H1 (cell line): ENCODE measurements at regions not wholly inside any gene's neighbourhood (a gene's known extent, or its start where the extent isn't known, plus 50 kb on each side); places are given as distances from the start of the nearest gene placed in this dataset.

ENCODE experiments used
- CTCF ChIA-PET: fragments of 300-600 bp; sonication (Branson Sonifier 250); formaldehyde crosslinking; loops from one replicate; lab custom pipeline; 2021; ENCODE audit not compliant: partially characterized antibody; lab: Charles Lee
- POLR2A ChIA-PET: fragments of 300-600 bp; sonication (Branson Sonifier 250); formaldehyde crosslinking; loops from one replicate; lab custom pipeline; 2021; ENCODE audit warnings: inconsistent platforms; ENCODE audit not compliant: partially characterized antibody; lab: Charles Lee
- DNase-seq, 2 experiments: peaks; one replicate each; pipeline versions ENCODE4 v3.0.0 to v3.0.0-alpha.2; 2010 to 2022; ENCODE audit warnings: low spot score in 2 of 2, low read depth in 1 of 2, mixed read lengths in 1 of 2
- FAIRE-seq: peaks from 2 replicates; lab custom pipeline; 2011; peaks lifted over from hg19 to GRCh38; lab: Jason Lieb, UNC
- H2AFZ ChIP-seq: 2 replicates; pipeline ENCODE4 v1.8.1; 2012; ENCODE audit warnings: low read length, inconsistent platforms
- H2AK5ac ChIP-seq: 2 replicates; pipeline ENCODE4 v1.6.1; 2013; ENCODE audit warnings: low read depth, low read length
- H2BK120ac ChIP-seq: replicated peaks from 2 replicates; pipeline ENCODE3; 2013; ENCODE audit warnings: low read depth, low read length, inconsistent platforms
- H2BK12ac ChIP-seq: 2 replicates; pipeline ENCODE4 v1.6.1; 2013; ENCODE audit warnings: low read depth, low read length
- H2BK15ac ChIP-seq: 2 replicates; pipeline ENCODE4 v1.6.1; 2013; ENCODE audit warnings: low read length
- H2BK20ac ChIP-seq: 2 replicates; pipeline ENCODE4 v1.6.1; 2013; ENCODE audit warnings: low read length
- H2BK5ac ChIP-seq: 2 replicates; pipeline ENCODE4 v1.6.1; 2013; ENCODE audit warnings: low read depth, low read length
- H3K14ac ChIP-seq: 2 replicates; pipeline ENCODE4 v1.6.1; 2013; ENCODE audit warnings: inconsistent platforms; ENCODE audit not compliant: insufficient read length
- H3K18ac ChIP-seq: 2 replicates; pipeline ENCODE4 v1.6.1; 2013; ENCODE audit warnings: low read length; ENCODE audit errors: extremely low read depth
- H3K23ac ChIP-seq: 2 replicates; pipeline ENCODE4 v1.6.1; 2013; ENCODE audit warnings: inconsistent platforms; ENCODE audit not compliant: insufficient read length
- H3K23me2 ChIP-seq: 2 replicates; pipeline ENCODE4 v1.6.1; 2013; ENCODE audit warnings: low read depth, low read length
- H3K27ac ChIP-seq: 2 replicates; pipeline ENCODE4 v1.6.1; 2011; ENCODE audit warnings: low read depth, low read length, inconsistent platforms
- H3K27me3 ChIP-seq, 4 experiments: replicated peaks in 1 of 4; 1 replicate in 1 of 4; 2 replicates in 3 of 4; pipeline versions ENCODE4 v1.6.1 to v1.8.1; 2011 to 2013; ENCODE audit warnings: low read length in 3 of 4, mild to moderate bottlenecking in 3 of 4, inconsistent platforms in 2 of 4, mixed read lengths in 2 of 4, moderate library complexity in 1 of 4; ENCODE audit not compliant: control insufficient read depth in 3 of 4, insufficient read depth in 3 of 4; ENCODE audit errors: extremely low read depth in 1 of 4
- H3K36me3 ChIP-seq, 4 experiments: 2 replicates each; pipeline versions ENCODE4 v1.6.1 to v1.8.1; 2011 to 2013; ENCODE audit warnings: mild to moderate bottlenecking in 4 of 4, low read length in 3 of 4, moderate library complexity in 2 of 4, control low read depth in 1 of 4, inconsistent platforms in 1 of 4; ENCODE audit not compliant: insufficient read depth in 4 of 4, control insufficient read depth in 2 of 4
- H3K4ac ChIP-seq: replicated peaks from 2 replicates; pipeline ENCODE3; 2013; ENCODE audit warnings: low read length, low read depth, mixed read lengths, inconsistent platforms; ENCODE audit not compliant: insufficient read length
- H3K4me1 ChIP-seq, 4 experiments: replicated peaks in 1 of 4; 1 replicate in 1 of 4; 2 replicates in 3 of 4; pipeline versions ENCODE4 v1.6.1 to v1.8.1; 2011 to 2013; ENCODE audit warnings: low read length in 3 of 4, inconsistent platforms in 2 of 4, mixed read lengths in 1 of 4; ENCODE audit not compliant: insufficient read depth in 4 of 4, control insufficient read depth in 3 of 4
- H3K4me2 ChIP-seq, 2 experiments: 2 replicates each; pipeline versions ENCODE4 v1.6.1 to v1.8.1; 2011 to 2013; ENCODE audit warnings: low read depth in 2 of 2, low read length in 2 of 2, control low read depth in 1 of 2, inconsistent platforms in 1 of 2, mild to moderate bottlenecking in 1 of 2; ENCODE audit not compliant: insufficient read depth in 1 of 2
- H3K4me3 ChIP-seq, 4 experiments: fragments of 200-600, 300-600 bp in 1 of 4; sonication (generic), shearing (Covaris generic), sonication (Bioruptor Twin) in 1 of 4; 2 replicates each; pipeline versions ENCODE4 v1.5.1 to v1.8.1; 2011 to 2016; ENCODE audit warnings: low read length in 4 of 4, low read depth in 3 of 4, control low read depth in 2 of 4, inconsistent platforms in 2 of 4, mild to moderate bottlenecking in 2 of 4, mixed read lengths in 1 of 4, moderate library complexity in 1 of 4; ENCODE audit not compliant: insufficient read depth in 2 of 4; ENCODE audit errors: extremely low read depth in 1 of 4
- H3K56ac ChIP-seq: replicated peaks from 2 replicates; pipeline ENCODE3; 2013; ENCODE audit warnings: low read depth, mild to moderate bottlenecking, mixed read lengths, low read length, inconsistent platforms; ENCODE audit not compliant: insufficient read length
- H3K79me1 ChIP-seq: 2 replicates; pipeline ENCODE4 v1.6.1; 2013; ENCODE audit warnings: low read depth, low read length, control low read depth
- H3K79me2 ChIP-seq, 2 experiments: 2 replicates each; pipeline versions ENCODE4 v1.6.1 to v1.8.1; 2012 to 2013; ENCODE audit warnings: low read length in 2 of 2, mild to moderate bottlenecking in 2 of 2, inconsistent platforms in 1 of 2; ENCODE audit not compliant: insufficient read depth in 2 of 2, control insufficient read depth in 1 of 2
- H3K9ac ChIP-seq, 4 experiments: replicated peaks in 1 of 4; 1 replicate in 1 of 4; 2 replicates in 3 of 4; pipeline versions ENCODE4 v1.6.1 to v1.8.1; 2011 to 2013; ENCODE audit warnings: low read depth in 3 of 4, low read length in 3 of 4, control low read depth in 2 of 4, mild to moderate bottlenecking in 2 of 4, moderate library complexity in 2 of 4, inconsistent platforms in 1 of 4; ENCODE audit errors: extremely low read depth in 1 of 4
- H3K9me3 ChIP-seq, 2 experiments: 2 replicates each; pipeline versions ENCODE4 v1.6.1 to v1.8.1; 2012 to 2013; ENCODE audit warnings: mild to moderate bottlenecking in 2 of 2, moderate library complexity in 2 of 2, control low read depth in 1 of 2, inconsistent platforms in 1 of 2, low read depth in 1 of 2, low read length in 1 of 2, mixed read lengths in 1 of 2; ENCODE audit not compliant: insufficient read depth in 2 of 2
- H4K20me1 ChIP-seq, 2 experiments: replicated peaks in 1 of 2; 2 replicates each; pipeline versions ENCODE3 to v1.8.1; 2011 to 2013; ENCODE audit warnings: inconsistent platforms in 2 of 2, low read length in 2 of 2, mild to moderate bottlenecking in 1 of 2; ENCODE audit not compliant: insufficient read depth in 2 of 2, control insufficient read depth in 1 of 2
- H4K5ac ChIP-seq: 2 replicates; pipeline ENCODE4 v1.6.1; 2013; ENCODE audit warnings: low read length, low read depth, mixed read lengths, inconsistent platforms; ENCODE audit not compliant: insufficient read length
- H4K8ac ChIP-seq: 2 replicates; pipeline ENCODE4 v1.8.0; 2013; ENCODE audit warnings: mild to moderate bottlenecking, moderate library complexity, low read length, inconsistent platforms; ENCODE audit not compliant: insufficient read depth; ENCODE audit errors: extremely low read depth
- H4K91ac ChIP-seq: replicated peaks from 2 replicates; pipeline ENCODE3; 2013; ENCODE audit warnings: low read length, mixed read lengths, inconsistent platforms; ENCODE audit not compliant: insufficient read length
- CBX8 ChIP-seq: fragments of 300-800, 300-1000 bp; sonication (generic); IDR thresholded peaks from 2 replicates; pipeline ENCODE4 v1.7.1; 2016; ENCODE audit warnings: low read depth, low read length, borderline replicate concordance
- CHD2 ChIP-seq: IDR thresholded peaks from 2 replicates; pipeline ENCODE4 v1.6.1; 2012; ENCODE audit warnings: low read length, improper control_type of control experiment
- JUND ChIP-seq: IDR thresholded peaks from 2 replicates; pipeline ENCODE4 v1.6.1; 2011; ENCODE audit warnings: mild to moderate bottlenecking, improper control_type of control experiment, low read length
- RFX5 ChIP-seq: IDR thresholded peaks from 2 replicates; pipeline ENCODE4 v1.6.1; 2011; ENCODE audit warnings: low read depth, low read length, improper control_type of control experiment, borderline replicate concordance
- SIX5 ChIP-seq: IDR thresholded peaks from 2 replicates; pipeline ENCODE4 v1.6.1; 2011; ENCODE audit warnings: mild to moderate bottlenecking, low read depth, low read length
- TAF1 ChIP-seq: IDR thresholded peaks from 2 replicates; pipeline ENCODE4 v1.6.1; 2011; ENCODE audit warnings: mild to moderate bottlenecking, low read depth, low read length
- TCF12 ChIP-seq: IDR thresholded peaks from 2 replicates; pipeline ENCODE4 v1.6.1; 2011; ENCODE audit warnings: low read depth, mild to moderate bottlenecking, low read length
- USF2 ChIP-seq: IDR thresholded peaks from 2 replicates; pipeline ENCODE4 v1.6.1; 2011; ENCODE audit warnings: low read length, improper control_type of control experiment
- WGBS, 2 experiments: shearing (Covaris generic) in 1 of 2; methylation state at CpG; one replicate each; pipeline versions ENCODE4 v1.1.6 to v1.1.7; 2013 to 2015; ENCODE audit warnings: low lambda C conversion rate in 2 of 2, mixed read lengths in 2 of 2, inconsistent platforms in 1 of 2, low coverage in 1 of 2, missing lambda C conversion rate in 1 of 2; ENCODE audit not compliant: insufficient replicate concordance in 2 of 2, insufficient coverage in 1 of 2, insufficient read length in 1 of 2; ENCODE audit errors: extremely low coverage in 1 of 2, missing lambda C conversion rate in 1 of 2; 5-methylcytosine and 5-hydroxymethylcytosine counted together

- FAIRE-seq, result no peak
- Histone ChIP-seq H3K9ac (no peak overlapping the region), H3K9me3 (no peaks in the 10 kb centered on the region), H2BK120ac (no peak overlapping the region), H3K4me2 (no peak overlapping the region), H3K79me2 (no peaks in the 10 kb centered on the region), H2AK5ac (no peak overlapping the region), H3K27me3 (no peaks in the 10 kb centered on the region), H3K23ac (no peak overlapping the region), H3K18ac (no peak overlapping the region), H4K5ac (no peak overlapping the region), H3K27ac (no peak overlapping the region), H4K91ac (no peak overlapping the region), H3K56ac (no peak overlapping the region), H4K8ac (peak overlapping the region; percentile 62), H4K20me1 (no peaks in the 10 kb centered on the region), H2BK5ac (no peak overlapping the region), H3K79me1 (no peaks in the 10 kb centered on the region), H3K23me2 (no peaks in the 10 kb centered on the region), H2BK12ac (no peak overlapping the region), H2BK15ac (no peak overlapping the region), H3K4me3 (no peak overlapping the region), H3K36me3 (no peaks in the 10 kb centered on the region), H3K4me1 (no peaks in the 10 kb centered on the region), H3K14ac (no peak overlapping the region), H2BK20ac (no peak overlapping the region), H3K4ac (no peak overlapping the region), H2AFZ (0 out of 2 replicates have a peak overlapping the region, but pooled peaks have one; percentile 18)
- TF ChIP-seq TCF12, result no peak
- no peak for TF ChIP-seq JUND
- no peak for TF ChIP-seq RFX5
- TF ChIP-seq CHD2, result no peak
- TF ChIP-seq SIX5, result no peak
- TF ChIP-seq USF2, result no peak
- TF ChIP-seq CBX8, result no peak
- TF ChIP-seq TAF1, result no peak
- ChIA-PET CTCF (no interaction called here), POLR2A (no interaction called here)
- no peak for DNase-seq
- WGBS, 2 experiments, result 88% methylated on average over 3 of the region's 3 CpGs; no CpG with 5 or more reads in 1 of the 2 experiments
These were observed 1072.7 kb downstream of the OTOL1 start for GRCh38 chr3:162569314-162569713.
